H1 (cell line): ENCODE measurements at regions not wholly inside any gene's neighbourhood (a gene's known extent, or its start where the extent isn't known, plus 50 kb on each side); places are given as distances from the start of the nearest gene placed in this dataset.

Source experiments
- CTCF ChIA-PET: fragments of 300-600 bp; sonication (Branson Sonifier 250); formaldehyde crosslinking; loops from one replicate; lab custom pipeline; 2021; ENCODE audit not compliant: partially characterized antibody; lab: Charles Lee
- POLR2A ChIA-PET: fragments of 300-600 bp; sonication (Branson Sonifier 250); formaldehyde crosslinking; loops from one replicate; lab custom pipeline; 2021; ENCODE audit warnings: inconsistent platforms; ENCODE audit not compliant: partially characterized antibody; lab: Charles Lee
- DNase-seq, 2 experiments: peaks; one replicate each; pipeline versions ENCODE4 v3.0.0 to v3.0.0-alpha.2; 2010 to 2022; ENCODE audit warnings: low spot score in 2 of 2, low read depth in 1 of 2, mixed read lengths in 1 of 2
- FAIRE-seq: peaks from 2 replicates; lab custom pipeline; 2011; peaks lifted over from hg19 to GRCh38; lab: Jason Lieb, UNC
- H2AFZ ChIP-seq: 2 replicates; pipeline ENCODE4 v1.8.1; 2012; ENCODE audit warnings: low read length, inconsistent platforms
- H2AK5ac ChIP-seq: 2 replicates; pipeline ENCODE4 v1.6.1; 2013; ENCODE audit warnings: low read depth, low read length
- H2BK120ac ChIP-seq: replicated peaks from 2 replicates; pipeline ENCODE3; 2013; ENCODE audit warnings: low read depth, low read length, inconsistent platforms
- H2BK12ac ChIP-seq: 2 replicates; pipeline ENCODE4 v1.6.1; 2013; ENCODE audit warnings: low read depth, low read length
- H2BK15ac ChIP-seq: 2 replicates; pipeline ENCODE4 v1.6.1; 2013; ENCODE audit warnings: low read length
- H2BK20ac ChIP-seq: 2 replicates; pipeline ENCODE4 v1.6.1; 2013; ENCODE audit warnings: low read length
- H2BK5ac ChIP-seq: 2 replicates; pipeline ENCODE4 v1.6.1; 2013; ENCODE audit warnings: low read depth, low read length
- H3K14ac ChIP-seq: 2 replicates; pipeline ENCODE4 v1.6.1; 2013; ENCODE audit warnings: inconsistent platforms; ENCODE audit not compliant: insufficient read length
- H3K18ac ChIP-seq: 2 replicates; pipeline ENCODE4 v1.6.1; 2013; ENCODE audit warnings: low read length; ENCODE audit errors: extremely low read depth
- H3K23ac ChIP-seq: 2 replicates; pipeline ENCODE4 v1.6.1; 2013; ENCODE audit warnings: inconsistent platforms; ENCODE audit not compliant: insufficient read length
- H3K23me2 ChIP-seq: 2 replicates; pipeline ENCODE4 v1.6.1; 2013; ENCODE audit warnings: low read depth, low read length
- H3K27ac ChIP-seq: 2 replicates; pipeline ENCODE4 v1.6.1; 2011; ENCODE audit warnings: low read depth, low read length, inconsistent platforms
- H3K27me3 ChIP-seq, 4 experiments: replicated peaks in 1 of 4; 1 replicate in 1 of 4; 2 replicates in 3 of 4; pipeline versions ENCODE4 v1.6.1 to v1.8.1; 2011 to 2013; ENCODE audit warnings: low read length in 3 of 4, mild to moderate bottlenecking in 3 of 4, inconsistent platforms in 2 of 4, mixed read lengths in 2 of 4, moderate library complexity in 1 of 4; ENCODE audit not compliant: control insufficient read depth in 3 of 4, insufficient read depth in 3 of 4; ENCODE audit errors: extremely low read depth in 1 of 4
- H3K36me3 ChIP-seq, 4 experiments: 2 replicates each; pipeline versions ENCODE4 v1.6.1 to v1.8.1; 2011 to 2013; ENCODE audit warnings: mild to moderate bottlenecking in 4 of 4, low read length in 3 of 4, moderate library complexity in 2 of 4, control low read depth in 1 of 4, inconsistent platforms in 1 of 4; ENCODE audit not compliant: insufficient read depth in 4 of 4, control insufficient read depth in 2 of 4
- H3K4ac ChIP-seq: replicated peaks from 2 replicates; pipeline ENCODE3; 2013; ENCODE audit warnings: low read length, low read depth, mixed read lengths, inconsistent platforms; ENCODE audit not compliant: insufficient read length
- H3K4me1 ChIP-seq, 4 experiments: replicated peaks in 1 of 4; 1 replicate in 1 of 4; 2 replicates in 3 of 4; pipeline versions ENCODE4 v1.6.1 to v1.8.1; 2011 to 2013; ENCODE audit warnings: low read length in 3 of 4, inconsistent platforms in 2 of 4, mixed read lengths in 1 of 4; ENCODE audit not compliant: insufficient read depth in 4 of 4, control insufficient read depth in 3 of 4
- H3K4me2 ChIP-seq, 2 experiments: 2 replicates each; pipeline versions ENCODE4 v1.6.1 to v1.8.1; 2011 to 2013; ENCODE audit warnings: low read depth in 2 of 2, low read length in 2 of 2, control low read depth in 1 of 2, inconsistent platforms in 1 of 2, mild to moderate bottlenecking in 1 of 2; ENCODE audit not compliant: insufficient read depth in 1 of 2
- H3K4me3 ChIP-seq, 4 experiments: fragments of 200-600, 300-600 bp in 1 of 4; sonication (generic), shearing (Covaris generic), sonication (Bioruptor Twin) in 1 of 4; 2 replicates each; pipeline versions ENCODE4 v1.5.1 to v1.8.1; 2011 to 2016; ENCODE audit warnings: low read length in 4 of 4, low read depth in 3 of 4, control low read depth in 2 of 4, inconsistent platforms in 2 of 4, mild to moderate bottlenecking in 2 of 4, mixed read lengths in 1 of 4, moderate library complexity in 1 of 4; ENCODE audit not compliant: insufficient read depth in 2 of 4; ENCODE audit errors: extremely low read depth in 1 of 4
- H3K56ac ChIP-seq: replicated peaks from 2 replicates; pipeline ENCODE3; 2013; ENCODE audit warnings: low read depth, mild to moderate bottlenecking, mixed read lengths, low read length, inconsistent platforms; ENCODE audit not compliant: insufficient read length
- H3K79me1 ChIP-seq: 2 replicates; pipeline ENCODE4 v1.6.1; 2013; ENCODE audit warnings: low read depth, low read length, control low read depth
- H3K79me2 ChIP-seq, 2 experiments: 2 replicates each; pipeline versions ENCODE4 v1.6.1 to v1.8.1; 2012 to 2013; ENCODE audit warnings: low read length in 2 of 2, mild to moderate bottlenecking in 2 of 2, inconsistent platforms in 1 of 2; ENCODE audit not compliant: insufficient read depth in 2 of 2, control insufficient read depth in 1 of 2
- H3K9ac ChIP-seq, 4 experiments: replicated peaks in 1 of 4; 1 replicate in 1 of 4; 2 replicates in 3 of 4; pipeline versions ENCODE4 v1.6.1 to v1.8.1; 2011 to 2013; ENCODE audit warnings: low read depth in 3 of 4, low read length in 3 of 4, control low read depth in 2 of 4, mild to moderate bottlenecking in 2 of 4, moderate library complexity in 2 of 4, inconsistent platforms in 1 of 4; ENCODE audit errors: extremely low read depth in 1 of 4
- H3K9me3 ChIP-seq, 2 experiments: 2 replicates each; pipeline versions ENCODE4 v1.6.1 to v1.8.1; 2012 to 2013; ENCODE audit warnings: mild to moderate bottlenecking in 2 of 2, moderate library complexity in 2 of 2, control low read depth in 1 of 2, inconsistent platforms in 1 of 2, low read depth in 1 of 2, low read length in 1 of 2, mixed read lengths in 1 of 2; ENCODE audit not compliant: insufficient read depth in 2 of 2
- H4K20me1 ChIP-seq, 2 experiments: replicated peaks in 1 of 2; 2 replicates each; pipeline versions ENCODE3 to v1.8.1; 2011 to 2013; ENCODE audit warnings: inconsistent platforms in 2 of 2, low read length in 2 of 2, mild to moderate bottlenecking in 1 of 2; ENCODE audit not compliant: insufficient read depth in 2 of 2, control insufficient read depth in 1 of 2
- H4K5ac ChIP-seq: 2 replicates; pipeline ENCODE4 v1.6.1; 2013; ENCODE audit warnings: low read length, low read depth, mixed read lengths, inconsistent platforms; ENCODE audit not compliant: insufficient read length
- H4K8ac ChIP-seq: 2 replicates; pipeline ENCODE4 v1.8.0; 2013; ENCODE audit warnings: mild to moderate bottlenecking, moderate library complexity, low read length, inconsistent platforms; ENCODE audit not compliant: insufficient read depth; ENCODE audit errors: extremely low read depth
- H4K91ac ChIP-seq: replicated peaks from 2 replicates; pipeline ENCODE3; 2013; ENCODE audit warnings: low read length, mixed read lengths, inconsistent platforms; ENCODE audit not compliant: insufficient read length
- RNF2 ChIP-seq: fragments of 200-900, 300-1000 bp; sonication (generic); IDR thresholded peaks from 2 replicates; pipeline ENCODE4 v1.7.1; 2016; ENCODE audit warnings: borderline replicate concordance, low read depth, mild to moderate bottlenecking, antibody characterized with exemption, low read length; ENCODE audit not compliant: poor library complexity, severe bottlenecking; ENCODE audit errors: missing control alignments
- TBP ChIP-seq: IDR thresholded peaks from 2 replicates; pipeline ENCODE4 v1.6.1; 2011; ENCODE audit warnings: low read depth, low read length, improper control_type of control experiment
- ZNF274 ChIP-seq: IDR thresholded peaks from 2 replicates; pipeline ENCODE4 v1.7.0; 2012; ENCODE audit warnings: low read length, borderline replicate concordance; ENCODE audit errors: extremely low read depth
- WGBS, 2 experiments: shearing (Covaris generic) in 1 of 2; methylation state at CpG; one replicate each; pipeline versions ENCODE4 v1.1.6 to v1.1.7; 2013 to 2015; ENCODE audit warnings: low lambda C conversion rate in 2 of 2, mixed read lengths in 2 of 2, inconsistent platforms in 1 of 2, low coverage in 1 of 2, missing lambda C conversion rate in 1 of 2; ENCODE audit not compliant: insufficient replicate concordance in 2 of 2, insufficient coverage in 1 of 2, insufficient read length in 1 of 2; ENCODE audit errors: extremely low coverage in 1 of 2, missing lambda C conversion rate in 1 of 2; 5-methylcytosine and 5-hydroxymethylcytosine counted together

GRCh38 chr2:239544918-239545465, 144.2 kb upstream of the HDAC4 start:
- H3K18ac ChIP-seq, result no peak overlapping the region

More at GRCh38 chr2:239544918-239545465, 144.2 kb upstream of the HDAC4 start:
- ChIA-PET CTCF (no interaction called here), POLR2A (no interaction called here)
- no peak overlapping the region for H2BK15ac ChIP-seq
- no peak overlapping the region for H3K4ac ChIP-seq
- no peak overlapping the region for H3K27ac ChIP-seq
- H2AK5ac ChIP-seq, result no peak overlapping the region
- H2AFZ ChIP-seq, result no peak overlapping the region
- H3K79me2 ChIP-seq, result no peaks in the 10 kb centered on the region
- no peak overlapping the region for H3K9ac ChIP-seq
- DNase-seq (no peak), FAIRE-seq (no peak)
- H4K8ac ChIP-seq, result no peak overlapping the region
- peak overlapping the region; percentile 20 for H4K5ac ChIP-seq
- H2BK120ac ChIP-seq, result no peak overlapping the region
- TF ChIP-seq RNF2 (no peak), TBP (no peak), ZNF274 (no peak)
- no peak overlapping the region for H3K14ac ChIP-seq
- H3K36me3 ChIP-seq, result no peaks in the 10 kb centered on the region
- no peak overlapping the region for H3K4me2 ChIP-seq
- H3K23ac ChIP-seq, result no peak overlapping the region
- H3K4me3 ChIP-seq, result no peak overlapping the region
- H2BK20ac ChIP-seq, result no peak overlapping the region
- H2BK12ac ChIP-seq, result no peak overlapping the region
- H4K20me1 ChIP-seq, result no peaks in the 10 kb centered on the region
- WGBS, 2 experiments, result 94% methylated on average over 12 of the region's 12 CpGs; no CpG with 5 or more reads in 1 of the 2 experiments
- H3K4me1 ChIP-seq, result no peaks in the 10 kb centered on the region
- H3K27me3 ChIP-seq, result no peaks in the 10 kb centered on the region
- H3K56ac ChIP-seq, result no peak overlapping the region
- no peak overlapping the region for H2BK5ac ChIP-seq
- no peak overlapping the region for H4K91ac ChIP-seq
- no peaks in the 10 kb centered on the region for H3K23me2 ChIP-seq
- H3K79me1 ChIP-seq, result no peaks in the 10 kb centered on the region
- H3K9me3 ChIP-seq, result no peaks in the 10 kb centered on the region
